GM18951 (cell line): ENCODE measurements at regions not wholly inside any gene's neighbourhood (a gene's known extent, or its start where the extent isn't known, plus 50 kb on each side); places are given as distances from the start of the nearest gene placed in this dataset.
"Not testable (repeated sequence)": the region's sequence is repeated elsewhere in the genome, so short reads cannot be mapped to it uniquely, and the experiment has no call there.

Experiments
- POLR2A ChIP-seq: IDR thresholded peaks from 4 replicates; pipeline ENCODE4 v1.6.1; 2011; ENCODE audit warnings: mild to moderate bottlenecking; ENCODE audit not compliant: insufficient read length, insufficient read depth; ENCODE audit errors: extremely low read depth
- in situ Hi-C: fragments of 300-500 bp; cut with MboI; formaldehyde crosslinking; loops from one replicate; pipeline ENCODE4 v1.12.0; 2022; ENCODE audit warnings: low sequenced_read_pairs, mixed read lengths, inconsistent platforms; ENCODE audit not compliant: unreplicated experiment

- in situ Hi-C loops = no loop called here
Observed at GRCh38 chr3:21220944-21221343, 530.1 kb downstream of the ZNF385D start.

GRCh38 chr3:21216598-21216997 lies 534.4 kb downstream of the ZNF385D start:
- TF ChIP-seq POLR2A = no peak
- in situ Hi-C loops = no loop called here

More at GRCh38 chr3:21220944-21221343, 530.1 kb downstream of the ZNF385D start:
- no peak for TF ChIP-seq POLR2A

GRCh38 chr3:21204122-21204521 lies 546.9 kb downstream of the ZNF385D start:
- in situ Hi-C loops = not testable (repeated sequence)

- in situ Hi-C loops = no loop called here
- no peak for TF ChIP-seq POLR2A
Observed at GRCh38 chr3:21195203-21195602, 555.8 kb downstream of the ZNF385D start.

GRCh38 chr3:21194036-21194435 lies 557.0 kb downstream of the ZNF385D start:
- in situ Hi-C loops = not testable (repeated sequence)

- in situ Hi-C loops = no loop called here
- no peak for TF ChIP-seq POLR2A
Observed at GRCh38 chr3:21188459-21188858, 562.6 kb downstream of the ZNF385D start.

GRCh38 chr3:21185816-21186314 lies 565.1 kb downstream of the ZNF385D start:
- in situ Hi-C loops = no loop called here
- TF ChIP-seq POLR2A = no peak

GRCh38 chr3:21174461-21174860 lies 576.5 kb downstream of the ZNF385D start:
- in situ Hi-C loops = no loop called here

GRCh38 chr3:21170964-21171363 lies 580.0 kb downstream of the ZNF385D start:
- TF ChIP-seq POLR2A = no peak
- in situ Hi-C loops = no loop called here

More at GRCh38 chr3:21174461-21174860, 576.5 kb downstream of the ZNF385D start:
- no peak for TF ChIP-seq POLR2A

- in situ Hi-C loops = no loop called here
- TF ChIP-seq POLR2A = no peak
Observed at GRCh38 chr3:21169948-21170347, 581.1 kb downstream of the ZNF385D start.

- TF ChIP-seq POLR2A = no peak
- in situ Hi-C loops = no loop called here
Observed at GRCh38 chr3:21168471-21168870, 582.5 kb downstream of the ZNF385D start.

- in situ Hi-C loops = no loop called here
- no peak for TF ChIP-seq POLR2A
Observed at GRCh38 chr3:21163956-21164355, 587.1 kb downstream of the ZNF385D start.

- in situ Hi-C loops = no loop called here
- TF ChIP-seq POLR2A = no peak
Observed at GRCh38 chr3:21159543-21159906, 591.5 kb downstream of the ZNF385D start.

- in situ Hi-C loops = no loop called here
- TF ChIP-seq POLR2A = no peak
Observed at GRCh38 chr3:21158861-21159542, 592.0 kb downstream of the ZNF385D start.

- TF ChIP-seq POLR2A = no peak
- in situ Hi-C loops = no loop called here
Observed at GRCh38 chr3:21154911-21155310, 596.1 kb downstream of the ZNF385D start.
